Adrenal gland (tissue), 9 donors: ENCODE measurements at regions not wholly inside any gene's neighbourhood (a gene's known extent, or its start where the extent isn't known, plus 50 kb on each side); places are given as distances from the start of the nearest gene placed in this dataset.

ENCODE experiments used
- DNase-seq, 7 donors: peaks; one replicate each; pipeline ENCODE4 v3.0.0-alpha.2; 2019 to 2020
- H3K27ac ChIP-seq, 5 donors: fragments of 200-600 bp; sonication (generic) in 4 of 5; 1 replicate in 3 of 5; 2 replicates in 2 of 5; pipeline versions ENCODE4 v1.5.1 to v1.8.0; 2016 to 2020; ENCODE audit warnings: mild to moderate bottlenecking in 1 of 5
- H3K27me3 ChIP-seq: fragments of 200-600 bp; 2 replicates; pipeline ENCODE4 v1.8.0; 2021
- H3K36me3 ChIP-seq, 2 donors: fragments of 200-600 bp; replicated peaks in 1 of 2; 1 replicate in 1 of 2; 2 replicates in 1 of 2; pipeline versions ENCODE4 v1.5.1 to v1.8.0; 2018 to 2022
- H3K4me1 ChIP-seq, 2 donors: fragments of 200-600 bp; replicated peaks in 1 of 2; 1 replicate in 1 of 2; 2 replicates in 1 of 2; pipeline versions ENCODE4 v1.5.1 to v1.8.0; 2018 to 2021
- H3K4me3 ChIP-seq, 4 donors: fragments of 200-600 bp; sonication (generic) in 3 of 4; one replicate each; pipeline ENCODE4 v1.5.1; 2016 to 2018
- H3K9me3 ChIP-seq, 3 donors: fragments of 200-600 bp; sonication (generic) in 1 of 3; replicated peaks in 1 of 3; 1 replicate in 2 of 3; 2 replicates in 1 of 3; pipeline versions ENCODE4 v1.5.1 to v1.8.0; 2016 to 2021
- CTCF ChIP-seq, 6 experiments: fragments of 450-650 bp in 4 of 6; fragments of 200-600 bp in 2 of 6; sonication (generic) in 1 of 6; IDR thresholded peaks; 1 replicate in 5 of 6; 2 replicates in 1 of 6; pipeline versions ENCODE4 v1.5.1 to v1.8.0; 2016 to 2021; ENCODE audit warnings: antibody characterized with exemption in 6 of 6, mild to moderate bottlenecking in 2 of 6, moderate library complexity in 1 of 6
- POLR2A ChIP-seq, 2 donors: fragments of 450-650 bp; IDR thresholded peaks; one replicate each; pipeline ENCODE4 v1.6.1; 2017; ENCODE audit warnings: antibody characterized with exemption in 2 of 2, mild to moderate bottlenecking in 2 of 2, moderate library complexity in 1 of 2
- WGBS, 4 donors: extraction: QIAGEN DNeasy Blood & Tissue Kit in 2 of 4; methylation state at CpG; one replicate each; pipeline versions ENCODE4 v1.1.5 to v1.1.7; 2013 to 2017; 5-methylcytosine and 5-hydroxymethylcytosine counted together
- intact Hi-C, 2 donors: fragments of 100-400 bp; cut with DNase I; formaldehyde crosslinking; loops; one replicate each; pipeline versions ENCODE4 v1.14.1 to v1.15.0; 2022 to 2023
- donor health status: healthy with polysubstance abuse.
- donor health status: Bipolar disorder and iron deficiency.
- donor health status: DM: yes; HTN: yes; CAD: no.
- donor health status: DM: no; HTN: no; CAD: no.
- donor health status: DM: no; HTN: no; CAD: no.

- H3K27me3 ChIP-seq: no peaks in the 10 kb centered on the region
- no peak overlapping the region for H3K27ac ChIP-seq
- 81 to 97% (median 82%) methylated on average over 1 of the region's 1 CpG for WGBS, 4 donors
- no peaks in the 10 kb centered on the region for H3K4me1 ChIP-seq
- intact Hi-C loops: no loop called here
- no peak for DNase-seq
- TF ChIP-seq POLR2A (IDR thresholded peaks at IDR 0.05) (no peak), CTCF (IDR thresholded peaks at IDR 0.05) (no peak)
- H3K9me3 ChIP-seq: no peaks in the 10 kb centered on the region
- no peak overlapping the region for H3K4me3 ChIP-seq
- no peaks in the 10 kb centered on the region for H3K36me3 ChIP-seq
Observed at GRCh38 chr1:195748969-195749368, 859.3 kb downstream of the KCNT2 start.

DNA sequence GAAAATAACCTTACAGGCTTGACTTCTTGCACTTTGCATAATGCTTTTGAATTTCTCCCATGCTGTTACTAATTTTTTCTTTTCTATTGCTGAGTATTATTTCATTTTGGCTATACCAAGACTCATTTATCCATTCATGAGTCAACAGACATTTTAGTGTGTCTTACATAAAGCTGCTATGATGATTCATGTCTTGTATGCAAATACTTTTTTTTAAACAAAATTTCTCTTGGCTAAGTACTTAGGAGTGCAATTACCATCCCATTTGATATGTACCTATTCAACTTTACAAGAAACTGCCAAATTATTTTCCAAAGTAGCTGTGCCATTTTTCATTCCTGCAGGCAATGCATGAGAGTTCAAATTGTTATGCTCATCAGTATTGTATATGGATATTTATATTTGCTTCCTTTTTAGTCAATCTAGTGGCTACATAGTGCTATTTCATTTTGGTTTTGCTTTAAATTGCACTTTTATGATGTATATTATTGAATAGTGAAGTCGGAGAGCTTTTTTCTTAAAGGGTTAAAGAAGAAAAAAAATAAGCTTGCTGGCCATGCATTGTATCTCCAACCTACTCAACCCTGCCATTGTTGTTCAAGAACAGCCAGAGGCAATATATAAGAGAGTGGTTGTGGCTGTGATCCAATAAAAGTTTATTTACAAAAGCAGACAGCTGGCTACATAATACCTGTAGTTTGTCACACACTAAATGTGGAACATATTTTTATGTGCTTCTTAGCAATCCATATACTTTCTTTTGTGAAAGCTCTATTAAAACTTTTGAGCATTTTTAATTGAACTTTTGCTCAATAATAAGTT lies 862.8 kb downstream of the KCNT2 start:
- Histone ChIP-seq H3K9me3 (no peaks in the 10 kb centered on the region), H3K4me1 (no peaks in the 10 kb centered on the region), H3K27me3 (no peaks in the 10 kb centered on the region), H3K4me3 (no peak overlapping the region), H3K27ac (no peak overlapping the region), H3K36me3 (no peaks in the 10 kb centered on the region)
- no peak for DNase-seq
- intact Hi-C loops: no loop called here
- TF ChIP-seq POLR2A (IDR thresholded peaks at IDR 0.05) (no peak), CTCF (IDR thresholded peaks at IDR 0.05) (no peak)
- 52 to 74% (median 72%) methylated on average over 1 of the region's 1 CpG for WGBS, 4 donors

- H3K9me3 ChIP-seq: no peaks in the 10 kb centered on the region
- TF ChIP-seq POLR2A (IDR thresholded peaks at IDR 0.05) (no peak), CTCF (IDR thresholded peaks at IDR 0.05) (no peak)
- no peak overlapping the region for H3K4me3 ChIP-seq
- WGBS, 4 donors: 72 to 87% (median 76%) methylated on average over 6 of the region's 6 CpGs
- intact Hi-C loops: no loop called here
- no peaks in the 10 kb centered on the region for H3K36me3 ChIP-seq
- H3K27ac ChIP-seq: no peak overlapping the region
- H3K4me1 ChIP-seq: no peaks in the 10 kb centered on the region
- no peak for DNase-seq
- no peaks in the 10 kb centered on the region for H3K27me3 ChIP-seq
Observed at GRCh38 chr1:195744256-195744655, 864.0 kb downstream of the KCNT2 start.

GRCh38 chr1:195740862-195741261 lies 867.4 kb downstream of the KCNT2 start:
- WGBS, 4 donors: 62 to 70% (median 68%) methylated on average over 1 of the region's 1 CpG
- Histone ChIP-seq H3K27me3 (no peaks in the 10 kb centered on the region), H3K4me1 (no peaks in the 10 kb centered on the region), H3K27ac (no peak overlapping the region), H3K4me3 (no peak overlapping the region), H3K36me3 (no peaks in the 10 kb centered on the region), H3K9me3 (no peaks in the 10 kb centered on the region)
- TF ChIP-seq CTCF (IDR thresholded peaks at IDR 0.05) (no peak), POLR2A (IDR thresholded peaks at IDR 0.05) (no peak)
- intact Hi-C loops: no loop called here
- DNase-seq: no peak
